NOMO-1 (cell line): ENCODE measurements at regions not wholly inside any gene's neighbourhood (a gene's known extent, or its start where the extent isn't known, plus 50 kb on each side); places are given as distances from the start of the nearest gene placed in this dataset.
A peak's percentile ranks its signal among the peaks of the same experiment; 100 is the strongest.
"Not testable (repeated sequence)": the region's sequence is repeated elsewhere in the genome, so short reads cannot be mapped to it uniquely, and the experiment has no call there.

Experiments used
- DNase-seq, 2 experiments: peaks; one replicate each; lab custom pipeline; 2025; ENCODE audit not compliant: unreplicated experiment in 2 of 2; lab: John Stamatoyannopoulos, UW

- no peak for DNase-seq
Measured at GRCh38 chr15:69876064-69876940, 221.4 kb downstream of the TLE3 start.

GRCh38 chr15:69879963-69880362, 217.8 kb downstream of the TLE3 start:
- not testable (repeated sequence) for DNase-seq

- peak in 1 of 2 experiments; percentile 63 for DNase-seq
Measured at GRCh38 chr15:69880571-69881301, 217.0 kb downstream of the TLE3 start.

- no peak for DNase-seq
Measured at GRCh38 chr15:69881302-69881670, 216.4 kb downstream of the TLE3 start.

GRCh38 chr15:69881766-69882165, 216.0 kb downstream of the TLE3 start:
- DNase-seq, result no peak

GRCh38 chr15:69883306-69883705, 214.4 kb downstream of the TLE3 start:
- DNase-seq, result no peak

GRCh38 chr15:69885173-69885955, 212.4 kb downstream of the TLE3 start:
- no peak for DNase-seq

- DNase-seq, result no peak
Measured at GRCh38 chr15:69887009-69887408, 210.7 kb downstream of the TLE3 start.

GRCh38 chr15:69887553-69887952, 210.2 kb downstream of the TLE3 start:
- no peak for DNase-seq

GRCh38 chr15:69888406-69888805, 209.3 kb downstream of the TLE3 start:
- no peak for DNase-seq

GRCh38 chr15:69891070-69891536, 206.6 kb downstream of the TLE3 start:
- DNase-seq, result no peak

- no peak for DNase-seq
Measured at GRCh38 chr15:69891606-69892005, 206.1 kb downstream of the TLE3 start.

- no peak for DNase-seq
Measured at GRCh38 chr15:69892351-69892750, 205.4 kb downstream of the TLE3 start.

- no peak for DNase-seq
Measured at GRCh38 chr15:69893086-69893485, 204.6 kb downstream of the TLE3 start.

- DNase-seq, result no peak
Measured at GRCh38 chr15:69893863-69894262, 203.9 kb downstream of the TLE3 start.

- no peak for DNase-seq
Measured at GRCh38 chr15:69895202-69895601, 202.5 kb downstream of the TLE3 start.

- no peak for DNase-seq
Measured at GRCh38 chr15:69896606-69897005, 201.1 kb downstream of the TLE3 start.

GRCh38 chr15:69897061-69897460, 200.7 kb downstream of the TLE3 start:
- no peak for DNase-seq

- DNase-seq, result no peak
Measured at GRCh38 chr15:69897471-69898237, 200.1 kb downstream of the TLE3 start.

- no peak for DNase-seq
Measured at GRCh38 chr15:69898243-69898642, 199.5 kb downstream of the TLE3 start.
